ENCODE measurements at regions not wholly inside any gene's neighbourhood (a gene's known extent, or its start where the extent isn't known, plus 50 kb on each side); places are given as distances from the start of the nearest gene placed in this dataset.
"Not testable (repeated sequence)": the region's sequence is repeated elsewhere in the genome, so short reads cannot be mapped to it uniquely, and the experiment has no call there.

GRCh38 chr15:95690631-95691340 lies 639.7 kb upstream of the NR2F2 start:
- DNase-seq: no peak
- Mint-ChIP-seq H3K4me3 (ENCODE audit: unreplicated experiment) (no peak overlapping the region), H3K27me3 (ENCODE audit: unreplicated experiment) (no peaks in the 10 kb centered on the region), H3K36me3 (ENCODE audit: unreplicated experiment) (peaks cover 5% of the 10 kb centered on the region), H3K9me3 (ENCODE audit: unreplicated experiment) (no peaks in the 10 kb centered on the region), H3K4me1 (ENCODE audit: low read depth, unreplicated experiment) (no peaks in the 10 kb centered on the region), H3K27ac (ENCODE audit: unreplicated experiment) (no peak overlapping the region)
- no peak for TF ChIP-seq CTCF (IDR thresholded peaks at IDR 0.05; ENCODE audit: partially characterized antibody, unreplicated experiment)

GRCh38 chr15:95693917-95694316 lies 636.6 kb upstream of the NR2F2 start:
- Mint-ChIP-seq H3K27me3 (ENCODE audit: unreplicated experiment) (no peaks in the 10 kb centered on the region), H3K4me1 (ENCODE audit: low read depth, unreplicated experiment) (no peaks in the 10 kb centered on the region), H3K9me3 (ENCODE audit: unreplicated experiment) (no peaks in the 10 kb centered on the region), H3K27ac (ENCODE audit: unreplicated experiment) (no peak overlapping the region), H3K4me3 (ENCODE audit: unreplicated experiment) (no peak overlapping the region), H3K36me3 (ENCODE audit: unreplicated experiment) (peaks cover 5% of the 10 kb centered on the region)
- TF ChIP-seq CTCF (IDR thresholded peaks at IDR 0.05; ENCODE audit: partially characterized antibody, unreplicated experiment): no peak
- no peak for DNase-seq

DNA sequence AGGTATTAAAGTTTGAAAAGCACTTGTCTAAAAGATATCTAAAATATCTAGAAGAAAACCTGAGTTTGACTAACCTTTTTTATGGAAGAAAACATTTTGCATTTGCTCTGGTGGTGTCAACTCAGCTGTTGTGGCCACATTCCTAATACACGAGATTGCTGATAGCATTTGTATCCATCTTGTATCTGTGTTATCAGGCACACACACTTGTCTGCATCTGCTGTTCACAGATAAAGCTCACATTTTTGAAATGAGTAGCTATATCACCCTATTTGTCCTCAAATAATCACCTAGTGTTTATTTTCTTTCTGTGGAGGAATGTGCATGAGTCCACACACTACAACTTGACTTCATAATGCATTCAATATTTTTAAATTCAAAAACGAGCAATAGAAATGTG lies 632.3 kb upstream of the NR2F2 start:
- Mint-ChIP-seq H3K4me1 (ENCODE audit: low read depth, unreplicated experiment) (no peaks in the 10 kb centered on the region), H3K9me3 (ENCODE audit: unreplicated experiment) (peaks cover 6% of the 10 kb centered on the region), H3K27ac (ENCODE audit: unreplicated experiment) (no peak overlapping the region), H3K36me3 (ENCODE audit: unreplicated experiment) (peaks cover 14% of the 10 kb centered on the region), H3K27me3 (ENCODE audit: unreplicated experiment) (no peaks in the 10 kb centered on the region), H3K4me3 (ENCODE audit: unreplicated experiment) (no peak overlapping the region)
- DNase-seq: no peak
- no peak for TF ChIP-seq CTCF (IDR thresholded peaks at IDR 0.05; ENCODE audit: partially characterized antibody, unreplicated experiment)

DNA sequence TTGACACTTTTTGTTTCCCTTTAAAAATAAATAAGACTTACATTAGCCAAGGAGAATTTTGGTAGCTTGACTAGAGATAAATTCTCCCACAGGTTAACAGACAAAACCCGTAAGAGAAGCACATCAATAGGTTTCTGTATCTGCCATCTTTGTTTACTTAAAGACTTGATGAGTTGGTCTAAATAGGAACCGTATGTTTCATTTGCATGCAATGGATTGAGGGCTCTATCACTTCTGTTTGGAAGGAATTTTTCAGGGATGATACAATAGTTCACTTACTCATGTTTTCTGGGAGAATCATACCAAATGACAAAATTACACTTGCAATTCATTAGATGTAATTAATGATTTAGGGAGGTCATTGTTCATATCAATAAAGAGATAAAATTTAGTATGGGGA lies 631.5 kb upstream of the NR2F2 start:
- H3K27ac Mint-ChIP-seq (ENCODE audit: unreplicated experiment): no peak overlapping the region
- H3K4me3 Mint-ChIP-seq (ENCODE audit: unreplicated experiment): no peak overlapping the region
- peaks cover 6% of the 10 kb centered on the region for H3K9me3 Mint-ChIP-seq (ENCODE audit: unreplicated experiment)
- no peak for TF ChIP-seq CTCF (IDR thresholded peaks at IDR 0.05; ENCODE audit: partially characterized antibody, unreplicated experiment)
- peaks cover 14% of the 10 kb centered on the region for H3K36me3 Mint-ChIP-seq (ENCODE audit: unreplicated experiment)
- H3K4me1 Mint-ChIP-seq (ENCODE audit: low read depth, unreplicated experiment): no peaks in the 10 kb centered on the region
- DNase-seq: no peak
- H3K27me3 Mint-ChIP-seq (ENCODE audit: unreplicated experiment): no peaks in the 10 kb centered on the region

DNA sequence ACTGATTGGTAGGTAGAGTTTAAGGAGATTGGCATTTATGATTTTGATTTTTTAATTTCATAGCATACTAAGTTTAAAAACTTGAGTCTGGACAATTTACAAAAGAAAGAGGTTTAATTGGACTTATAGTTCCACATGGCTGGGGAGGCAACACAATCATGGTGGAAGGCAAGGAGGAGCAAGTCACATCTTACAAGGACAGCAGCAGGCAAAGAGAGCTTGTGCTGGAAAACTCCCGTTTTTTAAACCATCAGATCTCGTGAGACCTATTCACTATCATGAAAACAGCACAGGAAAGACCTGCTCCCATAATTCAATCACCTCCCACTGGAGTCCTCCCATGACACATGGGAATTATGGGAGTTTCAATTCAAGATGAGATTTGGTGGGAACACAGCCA lies 630.9 kb upstream of the NR2F2 start:
- DNase-seq: no peak
- H3K27me3 Mint-ChIP-seq (ENCODE audit: unreplicated experiment): no peaks in the 10 kb centered on the region
- H3K36me3 Mint-ChIP-seq (ENCODE audit: unreplicated experiment): peaks cover 14% of the 10 kb centered on the region
- peaks cover 6% of the 10 kb centered on the region for H3K9me3 Mint-ChIP-seq (ENCODE audit: unreplicated experiment)
- no peaks in the 10 kb centered on the region for H3K4me1 Mint-ChIP-seq (ENCODE audit: low read depth, unreplicated experiment)
- TF ChIP-seq CTCF (IDR thresholded peaks at IDR 0.05; ENCODE audit: partially characterized antibody, unreplicated experiment): no peak
- H3K27ac Mint-ChIP-seq (ENCODE audit: unreplicated experiment): no peak overlapping the region
- no peak overlapping the region for H3K4me3 Mint-ChIP-seq (ENCODE audit: unreplicated experiment)

GRCh38 chr15:95700692-95701091 lies 629.8 kb upstream of the NR2F2 start:
- not testable (repeated sequence) for H3K9me3 Mint-ChIP-seq (ENCODE audit: unreplicated experiment); H3K27ac Mint-ChIP-seq (ENCODE audit: unreplicated experiment); H3K4me3 Mint-ChIP-seq (ENCODE audit: unreplicated experiment); DNase-seq; H3K4me1 Mint-ChIP-seq (ENCODE audit: low read depth, unreplicated experiment); H3K27me3 Mint-ChIP-seq (ENCODE audit: unreplicated experiment); H3K36me3 Mint-ChIP-seq (ENCODE audit: unreplicated experiment)

Data from glutamatergic neuron (in vitro differentiated cells).